ENCODE measurements at regions not wholly inside any gene's neighbourhood (a gene's known extent, or its start where the extent isn't known, plus 50 kb on each side); places are given as distances from the start of the nearest gene placed in this dataset.

DNA sequence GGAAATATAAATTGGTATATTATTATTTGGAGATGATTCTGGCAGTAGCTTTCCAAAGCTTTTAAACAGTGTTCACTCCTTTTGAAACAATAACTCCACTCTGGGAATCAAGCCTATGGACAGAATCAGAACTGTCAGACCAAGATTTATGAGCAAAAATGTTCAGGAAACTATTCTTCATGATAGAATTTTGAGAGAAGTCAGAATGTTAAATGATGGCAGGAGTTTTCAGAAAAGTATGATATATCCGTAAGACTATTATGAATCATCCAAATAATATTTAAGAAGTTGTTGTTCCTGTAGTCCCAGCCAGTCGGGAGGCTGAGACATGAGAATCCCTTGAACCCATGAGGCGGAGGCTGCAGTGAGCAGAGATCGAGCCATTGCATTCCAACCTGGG lies 50.5 kb upstream of the ADGRG2 start:
- Histone ChIP-seq H3K27me3 (ENCODE audit: insufficient read depth, low read length) (no peaks in the 10 kb centered on the region), H3K36me3 (ENCODE audit: insufficient read depth, low read length) (no peaks in the 10 kb centered on the region), H3K4me2 (ENCODE audit: low read length) (no peak overlapping the region), H3F3A (ENCODE audit: insufficient read depth, low read length) (no peaks in the 10 kb centered on the region), H3K4me1 (ENCODE audit: insufficient read depth, low read length, severe bottlenecking) (no peaks in the 10 kb centered on the region), H3K4me3 (ENCODE audit: low read depth, low read length, poor library complexity, severe bottlenecking) (no peak overlapping the region), H3K27ac (ENCODE audit: low read depth, low read length, poor library complexity, severe bottlenecking) (no peak overlapping the region), H3K79me2 (ENCODE audit: insufficient read depth, low read length) (no peaks in the 10 kb centered on the region), H3K9me2 (ENCODE audit: low read depth, low read length) (no peaks in the 10 kb centered on the region), H3K9ac (ENCODE audit: low read length) (no peak overlapping the region), H2AFZ (ENCODE audit: low read length) (no peak overlapping the region), H3K9me3 (ENCODE audit: low read length) (no peaks in the 10 kb centered on the region), H4K20me1 (ENCODE audit: insufficient read depth, low read length) (no peaks in the 10 kb centered on the region)
- TF ChIP-seq, protein P1, sequence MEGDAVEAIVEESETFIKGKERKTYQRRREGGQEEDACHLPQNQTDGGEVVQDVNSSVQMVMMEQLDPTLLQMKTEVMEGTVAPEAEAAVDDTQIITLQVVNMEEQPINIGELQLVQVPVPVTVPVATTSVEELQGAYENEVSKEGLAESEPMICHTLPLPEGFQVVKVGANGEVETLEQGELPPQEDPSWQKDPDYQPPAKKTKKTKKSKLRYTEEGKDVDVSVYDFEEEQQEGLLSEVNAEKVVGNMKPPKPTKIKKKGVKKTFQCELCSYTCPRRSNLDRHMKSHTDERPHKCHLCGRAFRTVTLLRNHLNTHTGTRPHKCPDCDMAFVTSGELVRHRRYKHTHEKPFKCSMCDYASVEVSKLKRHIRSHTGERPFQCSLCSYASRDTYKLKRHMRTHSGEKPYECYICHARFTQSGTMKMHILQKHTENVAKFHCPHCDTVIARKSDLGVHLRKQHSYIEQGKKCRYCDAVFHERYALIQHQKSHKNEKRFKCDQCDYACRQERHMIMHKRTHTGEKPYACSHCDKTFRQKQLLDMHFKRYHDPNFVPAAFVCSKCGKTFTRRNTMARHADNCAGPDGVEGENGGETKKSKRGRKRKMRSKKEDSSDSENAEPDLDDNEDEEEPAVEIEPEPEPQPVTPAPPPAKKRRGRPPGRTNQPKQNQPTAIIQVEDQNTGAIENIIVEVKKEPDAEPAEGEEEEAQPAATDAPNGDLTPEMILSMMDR (IDR thresholded peaks at IDR 0.05; ENCODE audit: low read length) = no peak
- TF ChIP-seq EZH2 (IDR thresholded peaks at IDR 0.05; ENCODE audit: borderline replicate concordance, low read length) = no peak

DNA sequence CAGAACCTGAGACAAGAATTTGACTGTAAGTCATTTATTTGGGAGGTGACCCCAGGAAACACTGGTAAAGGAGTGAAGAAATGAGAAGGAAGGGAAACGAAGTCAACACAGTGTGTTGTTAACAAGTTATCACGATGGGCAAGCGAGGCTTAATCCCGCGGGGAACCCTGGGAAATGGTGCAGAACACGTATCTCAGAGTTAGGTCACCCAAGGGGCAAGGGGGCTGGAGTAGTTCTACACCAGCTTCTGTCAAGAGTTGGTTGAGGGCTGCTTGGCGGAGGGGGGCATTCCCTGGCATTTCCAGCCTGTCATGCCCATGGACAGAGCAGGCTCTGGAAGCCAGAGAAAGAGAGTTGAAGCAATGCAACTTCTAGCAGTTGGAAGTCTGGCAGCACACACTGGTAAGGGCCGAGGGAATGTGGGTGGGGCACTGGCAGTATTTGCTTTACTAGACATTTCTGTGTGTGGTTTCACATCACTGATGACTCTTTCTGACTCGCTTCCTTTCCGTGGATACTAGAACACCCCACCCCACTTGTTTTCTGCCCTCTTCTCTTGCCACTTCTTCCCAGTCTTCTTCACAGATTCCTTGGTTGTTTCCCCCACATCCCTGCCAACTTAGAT lies 52.2 kb upstream of the ADGRG2 start:
- no peaks in the 10 kb centered on the region for H3F3A ChIP-seq (ENCODE audit: insufficient read depth, low read length)
- H2AFZ ChIP-seq (ENCODE audit: low read length) = no peak overlapping the region
- no peaks in the 10 kb centered on the region for H3K9me2 ChIP-seq (ENCODE audit: low read depth, low read length)
- no peaks in the 10 kb centered on the region for H3K9me3 ChIP-seq (ENCODE audit: low read length)
- H3K4me2 ChIP-seq (ENCODE audit: low read length) = no peak overlapping the region
- H3K79me2 ChIP-seq (ENCODE audit: insufficient read depth, low read length) = no peaks in the 10 kb centered on the region
- no peak overlapping the region for H3K27ac ChIP-seq (ENCODE audit: low read depth, low read length, poor library complexity, severe bottlenecking)
- TF ChIP-seq EZH2 (IDR thresholded peaks at IDR 0.05; ENCODE audit: borderline replicate concordance, low read length) = no peak
- TF ChIP-seq, protein P1 (IDR thresholded peaks at IDR 0.05; ENCODE audit: low read length) = no peak
- H3K27me3 ChIP-seq (ENCODE audit: insufficient read depth, low read length) = no peaks in the 10 kb centered on the region
- H3K4me3 ChIP-seq (ENCODE audit: low read depth, low read length, poor library complexity, severe bottlenecking) = no peak overlapping the region
- no peaks in the 10 kb centered on the region for H4K20me1 ChIP-seq (ENCODE audit: insufficient read depth, low read length)
- no peak overlapping the region for H3K9ac ChIP-seq (ENCODE audit: low read length)
- H3K4me1 ChIP-seq (ENCODE audit: insufficient read depth, low read length, severe bottlenecking) = no peaks in the 10 kb centered on the region
- no peaks in the 10 kb centered on the region for H3K36me3 ChIP-seq (ENCODE audit: insufficient read depth, low read length)

DNA sequence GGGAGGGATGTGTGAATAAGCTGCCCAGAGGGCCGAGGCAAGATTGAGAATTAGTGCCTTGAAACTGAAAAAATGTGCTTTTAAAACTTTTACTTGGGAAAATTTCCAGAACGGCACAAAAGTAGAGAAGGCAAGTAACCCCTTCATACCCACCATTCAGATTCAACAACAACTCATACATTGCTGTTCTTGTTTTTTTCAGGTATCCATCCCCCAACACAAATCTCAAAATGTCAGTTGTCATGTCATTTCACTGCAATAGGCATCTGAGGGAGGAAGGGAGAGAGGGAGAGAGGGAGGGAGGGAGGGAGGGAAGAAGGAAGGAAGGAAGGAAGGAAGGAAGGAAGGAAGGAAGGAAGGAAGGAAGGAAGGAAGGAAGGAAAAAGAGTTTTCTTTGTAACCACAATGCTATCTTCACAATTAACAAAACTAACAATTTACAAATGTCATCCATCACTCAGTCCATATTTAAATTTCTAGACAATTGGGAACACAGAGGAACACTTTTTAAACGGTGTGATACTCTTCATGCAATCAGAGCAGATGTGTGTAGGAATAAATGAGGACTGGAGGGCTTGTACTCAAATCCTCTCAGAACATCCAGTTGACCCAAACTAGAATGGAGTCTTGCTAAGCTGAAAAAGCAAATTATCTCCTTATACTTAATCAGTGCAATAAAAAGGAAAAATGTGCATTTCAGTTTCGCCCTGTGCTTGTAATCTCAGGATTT lies 54.8 kb upstream of the ADGRG2 start:
- H3K9ac ChIP-seq (ENCODE audit: low read length) = no peak overlapping the region
- no peak for TF ChIP-seq EZH2 (IDR thresholded peaks at IDR 0.05; ENCODE audit: borderline replicate concordance, low read length)
- TF ChIP-seq, protein P1 (IDR thresholded peaks at IDR 0.05; ENCODE audit: low read length) = no peak
- H3K27me3 ChIP-seq (ENCODE audit: insufficient read depth, low read length) = no peaks in the 10 kb centered on the region
- no peaks in the 10 kb centered on the region for H3K9me3 ChIP-seq (ENCODE audit: low read length)
- H3K4me2 ChIP-seq (ENCODE audit: low read length) = no peak overlapping the region
- no peak overlapping the region for H3K27ac ChIP-seq (ENCODE audit: low read depth, low read length, poor library complexity, severe bottlenecking)
- no peaks in the 10 kb centered on the region for H3K79me2 ChIP-seq (ENCODE audit: insufficient read depth, low read length)
- H4K20me1 ChIP-seq (ENCODE audit: insufficient read depth, low read length) = no peaks in the 10 kb centered on the region
- no peaks in the 10 kb centered on the region for H3K9me2 ChIP-seq (ENCODE audit: low read depth, low read length)
- H2AFZ ChIP-seq (ENCODE audit: low read length) = no peak overlapping the region
- no peaks in the 10 kb centered on the region for H3K4me1 ChIP-seq (ENCODE audit: insufficient read depth, low read length, severe bottlenecking)
- H3K4me3 ChIP-seq (ENCODE audit: low read depth, low read length, poor library complexity, severe bottlenecking) = no peak overlapping the region
- no peaks in the 10 kb centered on the region for H3F3A ChIP-seq (ENCODE audit: insufficient read depth, low read length)
- H3K36me3 ChIP-seq (ENCODE audit: insufficient read depth, low read length) = no peaks in the 10 kb centered on the region
